GM18508 (cell line): ENCODE measurements at regions not wholly inside any gene's neighbourhood (a gene's known extent, or its start where the extent isn't known, plus 50 kb on each side); places are given as distances from the start of the nearest gene placed in this dataset.
"Not testable (repeated sequence)": the region's sequence is repeated elsewhere in the genome, so short reads cannot be mapped to it uniquely, and the experiment has no call there.

ENCODE experiments used
- ATAC-seq: cut with Tn5 transposase; IDR thresholded peaks from one replicate; pipeline ENCODE4 v1.9.1; 2021; ENCODE audit warnings: moderate number of reproducible peaks; ENCODE audit not compliant: insufficient read depth, unreplicated experiment

DNA sequence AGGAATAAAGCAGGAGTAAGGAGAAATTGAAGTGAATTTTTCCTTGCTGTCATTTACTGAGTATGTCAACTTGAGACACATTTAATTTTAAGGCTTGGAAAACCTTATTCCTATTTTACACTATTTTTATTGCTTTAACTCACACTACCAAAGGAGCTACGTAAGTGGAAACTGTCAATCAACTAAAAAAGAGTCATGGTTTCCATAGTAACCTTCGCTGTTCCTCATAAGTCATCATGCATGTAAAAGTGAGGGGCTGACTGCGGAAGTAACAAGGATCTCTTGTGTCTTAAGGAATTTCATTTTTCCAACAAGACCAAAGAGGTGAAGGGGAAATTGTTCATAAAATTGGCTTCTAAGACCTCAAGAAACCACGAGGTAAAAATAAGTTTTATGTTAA, 516.2 kb upstream of the CA10 start:
- ATAC-seq, result no peak

DNA sequence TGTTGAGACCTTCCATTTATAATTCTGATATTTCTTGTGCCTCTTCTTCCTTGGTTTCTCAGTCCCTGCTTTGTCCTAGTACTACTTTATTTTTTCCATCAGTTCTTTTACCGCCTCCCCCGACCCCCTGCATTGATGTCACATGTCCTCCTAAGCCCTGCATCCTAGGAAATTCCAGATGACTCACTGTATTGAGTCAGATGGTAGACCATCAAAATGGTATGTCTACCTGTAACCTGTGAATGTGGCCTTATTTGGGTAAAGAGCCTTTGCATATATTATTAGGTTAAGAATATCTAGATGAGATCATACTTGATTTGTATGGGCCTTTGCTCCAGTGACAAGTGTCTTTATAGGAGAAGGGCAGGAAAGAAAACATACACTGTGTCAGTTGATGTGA, 515.3 kb upstream of the CA10 start:
- ATAC-seq, result no peak

DNA sequence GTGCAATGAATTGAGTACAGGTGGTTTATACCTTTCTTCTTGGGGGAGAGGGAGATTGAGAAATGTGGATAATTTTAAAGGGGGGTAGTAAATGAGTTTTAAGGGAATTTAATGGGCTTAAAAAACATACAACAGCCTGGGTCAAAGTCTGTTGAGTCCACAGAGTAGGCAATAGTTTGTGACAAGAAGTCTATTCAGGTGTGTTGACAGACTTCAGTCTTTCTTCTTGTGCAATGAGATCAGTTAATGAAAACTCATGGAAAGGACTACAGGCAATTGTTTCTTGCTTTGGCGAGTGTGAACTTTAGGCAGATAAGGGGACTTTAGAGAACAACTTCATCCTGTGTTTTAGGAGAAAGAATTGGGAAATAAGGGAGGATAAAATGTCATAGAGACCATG, 507.8 kb upstream of the CA10 start:
- no peak for ATAC-seq

DNA sequence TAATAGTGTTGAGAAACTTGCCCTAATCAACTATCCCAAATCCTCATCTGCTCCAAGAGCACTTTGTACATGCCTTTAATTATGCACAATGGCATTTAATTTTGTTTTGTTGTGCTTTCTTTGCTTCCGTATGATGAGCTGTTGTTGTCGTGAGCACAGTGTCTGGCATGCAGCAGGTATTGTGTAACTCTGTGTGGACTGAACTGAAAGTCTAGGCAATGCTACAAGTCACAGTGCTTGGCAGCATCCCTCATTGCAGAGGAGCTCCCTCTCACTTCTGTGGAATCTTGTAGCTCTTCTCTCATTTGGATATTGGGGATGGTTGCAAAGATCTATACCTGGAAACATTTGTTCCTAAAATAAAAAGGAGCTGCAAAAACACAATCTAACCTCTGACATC, 502.2 kb upstream of the CA10 start:
- no peak for ATAC-seq

DNA sequence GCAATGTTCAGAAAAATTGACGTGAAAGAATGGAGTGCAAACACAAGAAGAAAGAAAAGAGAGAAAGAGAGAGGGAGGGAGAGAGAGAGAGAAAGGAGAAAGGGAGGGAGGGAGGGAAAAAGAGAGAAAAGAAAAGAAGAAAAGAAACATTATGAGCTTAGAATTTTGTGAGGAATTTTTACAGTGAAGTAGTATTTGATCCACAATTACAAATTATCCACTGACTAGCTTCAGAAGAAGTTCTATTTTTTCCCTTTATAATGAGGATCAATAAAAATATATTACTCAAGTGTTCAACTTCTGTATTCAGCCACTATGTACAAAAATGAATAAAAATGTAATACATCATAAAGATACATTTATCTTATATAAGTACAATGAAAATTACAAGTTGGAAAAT, 494.5 kb upstream of the CA10 start:
- ATAC-seq, result no peak

- ATAC-seq, result no peak
These were observed 490.5 kb upstream of the CA10 start for GRCh38 chr17:52648995-52649394.

GRCh38 chr17:52647411-52647810, 488.9 kb upstream of the CA10 start:
- ATAC-seq, result no peak

- no peak for ATAC-seq
These were observed 477.9 kb upstream of the CA10 start for GRCh38 chr17:52636443-52636842.

GRCh38 chr17:52606590-52606989, 448.1 kb upstream of the CA10 start:
- ATAC-seq, result no peak

DNA sequence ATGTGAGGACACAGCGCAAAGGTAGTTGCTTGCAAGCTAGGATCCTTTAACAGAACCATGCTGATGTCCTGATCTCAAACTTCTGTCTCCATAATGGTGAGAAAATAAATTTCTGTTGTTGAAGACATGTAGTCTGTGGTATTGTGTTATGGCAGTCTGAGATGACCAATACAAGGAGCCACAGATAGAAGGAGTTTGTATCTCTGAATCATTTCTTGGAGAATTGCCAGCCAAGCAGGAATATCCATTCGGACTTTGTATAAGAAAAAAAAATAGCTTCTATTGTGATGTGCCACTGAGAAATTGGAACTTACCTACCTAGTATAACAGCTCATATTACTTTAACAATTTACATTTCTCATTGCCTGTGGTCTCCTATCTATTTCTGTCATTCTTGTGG, 447.6 kb upstream of the CA10 start:
- ATAC-seq, result no peak

GRCh38 chr17:52604105-52604504, 445.6 kb upstream of the CA10 start:
- no peak for ATAC-seq

- ATAC-seq, result not testable (repeated sequence)
These were observed 439.1 kb upstream of the CA10 start for GRCh38 chr17:52597452-52598215.

DNA sequence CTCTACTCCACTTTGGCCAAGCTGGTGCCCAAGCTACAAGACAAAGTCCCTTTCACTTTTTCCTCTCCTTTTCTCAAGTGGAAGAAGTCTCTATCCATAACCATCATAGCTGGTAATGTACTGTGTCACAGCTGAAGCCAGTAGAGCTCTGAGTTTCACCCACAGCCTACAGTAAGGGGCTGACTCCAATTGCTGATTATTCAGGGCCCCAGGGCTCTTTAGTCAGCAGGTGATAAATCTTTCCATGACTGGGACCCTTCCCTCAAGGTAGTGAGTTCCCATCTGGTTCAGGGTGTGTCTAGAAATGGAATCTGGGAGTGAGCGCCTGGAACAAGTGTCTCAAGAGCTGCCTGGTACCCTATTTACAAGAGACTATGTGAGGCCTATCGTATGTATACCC, 436.0 kb upstream of the CA10 start:
- ATAC-seq, result no peak

GRCh38 chr17:52546990-52547389, 388.5 kb upstream of the CA10 start:
- no peak for ATAC-seq

- no peak for ATAC-seq
These were observed 388.0 kb upstream of the CA10 start for GRCh38 chr17:52546493-52546892.

GRCh38 chr17:52537421-52537820, 378.9 kb upstream of the CA10 start:
- no peak for ATAC-seq

- no peak for ATAC-seq
These were observed 378.0 kb upstream of the CA10 start for GRCh38 chr17:52536489-52536888.

- ATAC-seq, result no peak
These were observed 373.9 kb upstream of the CA10 start for GRCh38 chr17:52532373-52532772.

GRCh38 chr17:52524096-52524637, 365.7 kb upstream of the CA10 start:
- no peak for ATAC-seq

GRCh38 chr17:52517176-52517575, 358.7 kb upstream of the CA10 start:
- no peak for ATAC-seq

DNA sequence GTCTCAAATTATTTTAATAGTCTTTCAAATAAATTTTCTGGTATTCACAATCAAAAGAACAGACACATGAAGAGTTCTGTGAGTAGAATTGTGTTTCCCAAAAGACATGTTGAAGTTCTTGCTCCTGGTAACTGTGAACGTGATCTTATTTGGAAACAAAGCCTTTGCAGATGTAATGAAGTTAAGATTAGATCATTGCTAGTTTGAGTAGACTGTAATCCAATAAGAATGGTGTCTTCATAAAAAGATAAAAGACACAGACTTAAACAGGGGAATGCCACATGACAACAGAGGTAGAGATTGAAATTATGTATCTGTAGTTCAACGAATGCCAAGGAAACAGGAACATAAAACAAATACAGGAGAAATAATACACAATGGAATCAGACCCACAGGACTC, 357.4 kb upstream of the CA10 start:
- no peak for ATAC-seq

- no peak for ATAC-seq
These were observed 347.1 kb upstream of the CA10 start for GRCh38 chr17:52505601-52506000.
